ENCODE measurements at regions not wholly inside any gene's neighbourhood (a gene's known extent, or its start where the extent isn't known, plus 50 kb on each side); places are given as distances from the start of the nearest gene placed in this dataset.

- no peaks in the 10 kb centered on the region for H3K36me3 ChIP-seq (ENCODE audit: low read depth)
- no peak overlapping the region for H3K4me2 ChIP-seq
- POLR2A ChIA-PET (ENCODE audit: unreplicated experiment): no interaction called here
- H4K20me1 ChIP-seq (ENCODE audit: insufficient read depth): no peaks in the 10 kb centered on the region
- no peaks in the 10 kb centered on the region for H3K79me2 ChIP-seq (ENCODE audit: low read depth)
- TF ChIP-seq CTCF (conservative IDR thresholded peaks at IDR 0.05): no peak
- TF ChIP-seq EZH2 (IDR thresholded peaks at IDR 0.05; ENCODE audit: low read depth): no peak
- no peaks in the 10 kb centered on the region for H3K9me3 ChIP-seq (ENCODE audit: insufficient read depth, low read depth)
- BruUV-seq (replicated peaks): no TSS peak
- no peak overlapping the region for H3K4me3 ChIP-seq
- no peaks in the 10 kb centered on the region for H3F3A ChIP-seq (ENCODE audit: insufficient read depth, low read depth)
- H3K9me2 ChIP-seq (ENCODE audit: insufficient read depth): no peaks in the 10 kb centered on the region
- no peak overlapping the region for H2AFZ ChIP-seq
- no peak for DNase-seq
- CTCF ChIA-PET: no interaction called here
- no peak overlapping the region for H3K27ac ChIP-seq
- intact Hi-C loops (cut with micrococcal nuclease; ENCODE audit: unreplicated experiment): loop anchor here (2.0 kb wide), 1 partner anchor 45 kb away; no protein-coding TSS in a partner anchor
- H3K4me1 ChIP-seq (replicated peaks; ENCODE audit: insufficient read depth): no peaks in the 10 kb centered on the region
- no peaks in the 10 kb centered on the region for H3K27me3 ChIP-seq (ENCODE audit: insufficient read depth, low read depth)
Measured at GRCh38 chr2:6683516-6683915, 182.2 kb downstream of the CMPK2 start.

GRCh38 chr2:6685447-6685846 is 180.3 kb downstream of the CMPK2 start:
- no peaks in the 10 kb centered on the region for H4K20me1 ChIP-seq (ENCODE audit: insufficient read depth)
- intact Hi-C loops (cut with micrococcal nuclease; ENCODE audit: unreplicated experiment): no loop called here
- no peaks in the 10 kb centered on the region for H3F3A ChIP-seq (ENCODE audit: insufficient read depth, low read depth)
- ChIA-PET POLR2A (ENCODE audit: unreplicated experiment) (no interaction called here), CTCF (no interaction called here)
- no peaks in the 10 kb centered on the region for H3K27me3 ChIP-seq (ENCODE audit: insufficient read depth, low read depth)
- H3K4me2 ChIP-seq: no peak overlapping the region
- DNase-seq: no peak
- TF ChIP-seq CTCF (conservative IDR thresholded peaks at IDR 0.05): no peak
- TF ChIP-seq EZH2 (IDR thresholded peaks at IDR 0.05; ENCODE audit: low read depth): no peak
- H3K9me2 ChIP-seq (ENCODE audit: insufficient read depth): no peaks in the 10 kb centered on the region
- no peak overlapping the region for H2AFZ ChIP-seq
- no peaks in the 10 kb centered on the region for H3K79me2 ChIP-seq (ENCODE audit: low read depth)
- H3K4me1 ChIP-seq (replicated peaks; ENCODE audit: insufficient read depth): no peaks in the 10 kb centered on the region
- no peak overlapping the region for H3K4me3 ChIP-seq
- H3K27ac ChIP-seq: no peak overlapping the region
- no TSS peak for BruUV-seq (replicated peaks)
- H3K36me3 ChIP-seq (ENCODE audit: low read depth): no peaks in the 10 kb centered on the region
- H3K9me3 ChIP-seq (ENCODE audit: insufficient read depth, low read depth): no peaks in the 10 kb centered on the region

GRCh38 chr2:6692056-6692455 is 173.7 kb downstream of the CMPK2 start:
- no peaks in the 10 kb centered on the region for H3K79me2 ChIP-seq (ENCODE audit: low read depth)
- DNase-seq: no peak
- no peaks in the 10 kb centered on the region for H4K20me1 ChIP-seq (ENCODE audit: insufficient read depth)
- H2AFZ ChIP-seq: no peak overlapping the region
- no peaks in the 10 kb centered on the region for H3K9me3 ChIP-seq (ENCODE audit: insufficient read depth, low read depth)
- H3K27ac ChIP-seq: no peak overlapping the region
- intact Hi-C loops (cut with micrococcal nuclease; ENCODE audit: unreplicated experiment): no loop called here
- H3K9me2 ChIP-seq (ENCODE audit: insufficient read depth): no peaks in the 10 kb centered on the region
- H3F3A ChIP-seq (ENCODE audit: insufficient read depth, low read depth): no peaks in the 10 kb centered on the region
- no TSS peak for BruUV-seq (replicated peaks)
- no peaks in the 10 kb centered on the region for H3K36me3 ChIP-seq (ENCODE audit: low read depth)
- H3K4me3 ChIP-seq: no peak overlapping the region
- ChIA-PET POLR2A (ENCODE audit: unreplicated experiment) (no interaction called here), CTCF (no interaction called here)
- no peaks in the 10 kb centered on the region for H3K27me3 ChIP-seq (ENCODE audit: insufficient read depth, low read depth)
- H3K4me1 ChIP-seq (replicated peaks; ENCODE audit: insufficient read depth): no peaks in the 10 kb centered on the region
- H3K4me2 ChIP-seq: no peak overlapping the region
- TF ChIP-seq CTCF (conservative IDR thresholded peaks at IDR 0.05): no peak

Measured in PC-9 (cell line).